GM19043 (cell line): ENCODE measurements at regions not wholly inside any gene's neighbourhood (a gene's known extent, or its start where the extent isn't known, plus 50 kb on each side); places are given as distances from the start of the nearest gene placed in this dataset.

Experiments
- ATAC-seq: cut with Tn5 transposase; IDR thresholded peaks from one replicate; pipeline ENCODE4 v1.9.1; 2021; ENCODE audit warnings: low read depth; ENCODE audit not compliant: unreplicated experiment

GRCh38 chr12:91937009-91937408 is 208.6 kb downstream of the BTG1 start:
- no peak for ATAC-seq

- no peak for ATAC-seq
Observed at GRCh38 chr12:91935296-91935695, 210.3 kb downstream of the BTG1 start.

GRCh38 chr12:91931111-91931510 is 214.5 kb downstream of the BTG1 start:
- ATAC-seq: no peak

DNA sequence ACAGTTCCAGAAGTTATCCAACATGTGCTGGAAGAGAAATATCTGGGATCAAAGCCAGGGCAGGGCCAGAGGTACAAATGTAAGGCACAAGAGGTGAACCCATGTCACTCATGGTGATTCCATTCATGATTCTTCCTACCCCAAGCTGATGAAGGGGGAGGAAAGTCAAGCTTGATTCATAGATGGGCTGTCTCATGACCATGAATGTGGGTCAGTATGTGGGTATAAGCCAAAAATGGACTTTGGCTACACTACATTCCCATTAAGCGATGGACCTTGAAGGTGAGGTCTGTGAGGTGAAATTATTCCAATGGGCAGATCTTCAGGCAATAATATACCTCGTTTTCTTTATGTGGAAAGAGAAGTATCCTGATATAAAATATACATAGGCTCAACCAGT is 217.1 kb downstream of the BTG1 start:
- no peak for ATAC-seq

- ATAC-seq: no peak
Observed at GRCh38 chr12:91926848-91927247, 218.8 kb downstream of the BTG1 start.

GRCh38 chr12:91924827-91925226 is 220.8 kb downstream of the BTG1 start:
- ATAC-seq: no peak

DNA sequence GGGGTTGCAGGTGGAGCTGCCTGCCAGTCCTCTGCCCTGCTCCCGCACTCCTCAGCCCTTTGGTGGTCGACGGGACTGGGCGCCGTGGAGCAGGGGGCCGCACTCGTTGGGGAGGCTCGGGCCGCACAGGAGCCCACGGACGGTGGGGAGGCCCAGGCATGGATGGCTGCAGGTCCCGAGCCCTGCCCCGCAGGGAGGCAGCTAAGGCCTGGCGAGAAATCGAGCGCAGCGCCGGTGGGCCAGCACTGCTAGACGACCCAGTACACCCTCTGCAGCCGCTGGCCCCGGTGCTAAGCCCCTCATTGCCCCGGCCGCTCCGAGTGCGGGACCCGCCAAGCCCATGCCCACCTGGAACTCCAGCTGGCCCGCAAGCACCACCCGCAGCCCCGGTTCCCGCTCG is 221.8 kb downstream of the BTG1 start:
- ATAC-seq: no peak

DNA sequence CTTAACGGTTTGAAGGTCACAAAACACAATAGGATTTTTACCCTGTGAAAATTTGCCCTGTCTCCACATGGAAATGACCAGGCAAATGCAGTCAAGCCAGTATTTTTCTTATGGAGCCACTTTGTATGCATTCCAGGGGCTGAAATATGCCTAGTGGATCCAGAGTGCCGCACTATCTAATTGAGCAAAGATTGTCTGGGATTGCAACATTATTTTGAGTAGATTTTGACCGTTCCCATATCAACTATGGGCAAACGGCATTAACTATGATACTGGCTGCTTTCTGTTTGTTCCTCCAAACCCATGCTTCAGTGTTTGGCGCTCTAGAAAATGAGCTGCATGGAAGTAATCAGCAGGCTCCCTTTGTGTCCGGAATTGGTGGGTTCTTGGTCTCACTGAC is 223.0 kb downstream of the BTG1 start:
- no peak for ATAC-seq

GRCh38 chr12:91922139-91922538 is 223.5 kb downstream of the BTG1 start:
- ATAC-seq: no peak

- no peak for ATAC-seq
Observed at GRCh38 chr12:91921555-91921954, 224.1 kb downstream of the BTG1 start.

- no peak for ATAC-seq
Observed at GRCh38 chr12:91920741-91921140, 224.9 kb downstream of the BTG1 start.

GRCh38 chr12:91920276-91920675 is 225.4 kb downstream of the BTG1 start:
- ATAC-seq: no peak

- no peak for ATAC-seq
Observed at GRCh38 chr12:91918431-91918830, 227.2 kb downstream of the BTG1 start.

GRCh38 chr12:91914701-91915100 is 230.9 kb downstream of the BTG1 start:
- ATAC-seq: no peak

DNA sequence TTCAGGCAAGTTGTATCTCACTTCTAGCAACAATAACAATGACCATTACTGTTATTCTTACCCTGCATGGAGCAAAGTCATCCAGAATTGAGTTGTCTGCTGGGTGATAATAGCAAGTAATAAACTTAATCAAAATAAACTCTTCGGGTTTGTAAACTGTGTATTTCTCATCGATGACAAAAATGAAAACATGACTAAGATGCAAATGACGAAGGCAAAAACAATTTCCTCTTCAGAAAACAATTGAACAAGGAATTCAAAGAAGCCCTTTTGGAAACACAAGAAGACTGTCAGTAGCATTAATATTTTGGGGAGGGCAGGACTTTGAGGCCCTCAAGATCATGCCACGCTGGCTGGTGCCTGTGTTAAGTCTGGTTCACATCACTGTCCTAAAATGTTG is 232.0 kb downstream of the BTG1 start:
- no peak for ATAC-seq

DNA sequence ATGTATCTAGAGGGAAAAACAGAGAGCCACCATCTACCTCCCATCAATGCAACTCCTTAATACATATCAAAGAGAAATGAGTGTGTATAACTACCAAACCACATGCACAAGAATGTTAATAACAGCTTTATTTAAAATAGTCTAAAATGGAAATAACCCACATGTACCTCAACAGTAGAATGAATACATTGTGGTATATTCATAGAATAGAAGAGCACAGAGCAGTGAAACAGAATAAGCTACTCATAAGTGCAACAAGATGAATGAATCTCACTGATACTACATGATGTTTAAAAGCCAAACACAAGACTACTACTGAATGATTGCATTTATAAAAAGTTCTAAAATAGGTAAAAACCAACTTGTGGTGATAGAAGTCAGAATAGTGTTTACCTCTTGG is 232.5 kb downstream of the BTG1 start:
- no peak for ATAC-seq

DNA sequence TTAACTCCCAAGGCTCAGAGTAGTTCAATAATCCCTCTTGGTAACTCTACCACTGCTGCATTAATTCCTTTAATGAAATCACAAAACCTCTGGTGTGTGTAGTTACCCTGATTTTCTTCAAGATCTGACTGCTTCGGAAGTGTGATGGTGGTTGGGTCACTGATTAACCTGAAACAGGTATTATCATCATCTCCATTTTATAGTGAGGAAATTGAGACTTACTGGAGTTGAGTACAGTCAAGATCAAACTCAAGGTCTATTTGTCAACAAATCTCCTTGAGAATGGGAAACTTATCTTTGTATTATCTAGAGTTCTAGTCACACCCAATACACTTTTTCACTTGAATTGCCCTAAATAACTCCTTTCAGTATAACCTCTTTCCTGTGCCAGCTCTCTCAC is 233.5 kb downstream of the BTG1 start:
- no peak for ATAC-seq

GRCh38 chr12:91910871-91911388 is 234.7 kb downstream of the BTG1 start:
- no peak for ATAC-seq

GRCh38 chr12:91902860-91903683 is 242.6 kb downstream of the BTG1 start:
- no peak for ATAC-seq

GRCh38 chr12:91901381-91902074 is 244.1 kb downstream of the BTG1 start:
- ATAC-seq: no peak

- ATAC-seq: no peak
Observed at GRCh38 chr12:91900971-91901370, 244.7 kb downstream of the BTG1 start.

DNA sequence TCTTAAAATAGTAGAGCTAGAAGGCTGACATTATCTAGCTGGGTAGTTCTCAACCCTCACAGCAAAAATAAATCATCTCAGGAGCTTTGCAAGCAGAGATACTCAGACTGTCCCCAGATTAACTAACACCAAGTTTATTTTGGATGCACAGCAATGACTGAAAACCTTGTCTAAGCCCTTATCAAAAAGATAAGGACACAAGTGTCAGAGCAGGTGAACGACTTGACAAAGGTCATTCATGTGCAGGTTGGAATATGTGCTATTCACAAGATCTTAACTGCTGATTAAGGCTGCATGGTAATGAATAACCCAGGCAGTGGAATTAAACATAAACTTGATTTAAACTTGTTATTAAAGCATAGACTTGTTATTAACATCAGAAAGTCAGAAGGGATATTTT is 246.6 kb downstream of the BTG1 start:
- no peak for ATAC-seq
